ENCODE measurements at regions not wholly inside any gene's neighbourhood (a gene's known extent, or its start where the extent isn't known, plus 50 kb on each side); places are given as distances from the start of the nearest gene placed in this dataset.

GRCh38 chr6:23380465-23380864 lies 745.5 kb upstream of the NRSN1 start:
- POLR2A ChIA-PET (ENCODE audit: unreplicated experiment), result no interaction called here
- Histone ChIP-seq H3K18ac (ENCODE audit: low read depth, low read length) (no peak overlapping the region), H2AK9ac (replicated peaks; ENCODE audit: low read depth, low read length, poor library complexity) (no peak overlapping the region), H2AK5ac (ENCODE audit: low read depth, low read length) (no peak overlapping the region), H3K14ac (replicated peaks; ENCODE audit: low read depth, low read length) (no peak overlapping the region), H2BK5ac (ENCODE audit: low read depth, low read length, poor library complexity, severe bottlenecking) (no peak overlapping the region), H3K9ac (ENCODE audit: low read depth, low read length) (no peak overlapping the region), H3K4ac (ENCODE audit: low read depth, low read length) (no peak overlapping the region), H4K91ac (ENCODE audit: insufficient read depth, low read depth, low read length) (no peak overlapping the region), H3K4me1 (ENCODE audit: control insufficient read depth, insufficient read depth, low read length) (no peaks in the 10 kb centered on the region), H3K27me3 (ENCODE audit: control insufficient read depth, insufficient read depth, low read length) (no peaks in the 10 kb centered on the region), H2BK120ac (ENCODE audit: low read depth, low read length) (no peak overlapping the region), H3K23ac (ENCODE audit: low read depth, low read length) (no peak overlapping the region), H3K56ac (ENCODE audit: extremely low read depth, insufficient read depth, low read length) (no peak overlapping the region), H2AFZ (replicated peaks; ENCODE audit: low read length, poor library complexity) (no peak overlapping the region), H3K79me1 (ENCODE audit: low read depth in 1 of 2, low read length in 2 of 2) (no peaks in the 10 kb centered on the region), H4K5ac (ENCODE audit: low read depth, low read length) (no peak overlapping the region), H3K36me3 (ENCODE audit: control insufficient read depth, insufficient read depth, low read length) (no peaks in the 10 kb centered on the region), H4K20me1 (ENCODE audit: insufficient read depth, low read length) (no peaks in the 10 kb centered on the region), H4K8ac (ENCODE audit: low read depth in 2 of 2, low read length in 2 of 2) (no peak overlapping the region), H3K9me3 (ENCODE audit: control insufficient read depth, insufficient read depth, low read length) (no peaks in the 10 kb centered on the region), H2BK15ac (ENCODE audit: low read depth, low read length) (no peak overlapping the region), H3K27ac (ENCODE audit: insufficient read depth, low read length) (no peak overlapping the region), H3K4me3 (ENCODE audit: insufficient read depth, low read depth, low read length) (no peak overlapping the region), H3K9me1 (ENCODE audit: insufficient read depth, low read length) (no peaks in the 10 kb centered on the region), H3K4me2 (ENCODE audit: low read depth, low read length) (no peak overlapping the region), H2BK20ac (ENCODE audit: low read depth, low read length) (no peak overlapping the region)
- no TSS peak for BruUV-seq (replicated peaks)
- CTCF ChIA-PET, result no interaction called here
- no peak for TF ChIP-seq FOS (IDR thresholded peaks at IDR 0.05; ENCODE audit: low read depth, low read length)
- no peak for TF ChIP-seq MAZ (IDR thresholded peaks at IDR 0.05; ENCODE audit: borderline replicate concordance, low read depth, low read length)
- no peak for TF ChIP-seq RCOR1 (IDR thresholded peaks at IDR 0.05; ENCODE audit: insufficient replicate concordance, low read length)
- TF ChIP-seq USF2 (IDR thresholded peaks at IDR 0.05; ENCODE audit: low read depth, low read length), result no peak
- no peak for TF ChIP-seq CTCF (conservative IDR thresholded peaks at IDR 0.05; ENCODE audit: low read depth, low read length)
- TF ChIP-seq CEBPB (IDR thresholded peaks at IDR 0.05; ENCODE audit: low read depth, low read length), result no peak
- no CpG with 5 or more reads among the region's 3 CpGs for WGBS, 2 experiments (ENCODE audit: extremely low coverage in 2 of 2, insufficient read length in 1 of 2)
- ATAC-seq (ENCODE audit: low read depth) (no peak), DNase-seq (no peak)
- in situ Hi-C loops (cut with MboI; ENCODE audit: low sequenced_read_pairs), result no loop called here
- intact Hi-C loops (cut with micrococcal nuclease), result no loop called here
- dilution Hi-C loops (cut with HindIII; ENCODE audit: low sequenced_read_pairs, unreplicated experiment), result no loop called here
